NK-92 treated with Interleukin-12 subunit alpha and Interleukin-12 subunit beta, amount 100 ng/mL, for 24 hours (cell line): ENCODE measurements at regions not wholly inside any gene's neighbourhood (a gene's known extent, or its start where the extent isn't known, plus 50 kb on each side); places are given as distances from the start of the nearest gene placed in this dataset.
A peak's percentile ranks its signal among the peaks of the same experiment; 100 is the strongest.

Source experiments
- DNase-seq: peaks from one replicate; lab custom pipeline; 2025; lab: John Stamatoyannopoulos, UW

DNA sequence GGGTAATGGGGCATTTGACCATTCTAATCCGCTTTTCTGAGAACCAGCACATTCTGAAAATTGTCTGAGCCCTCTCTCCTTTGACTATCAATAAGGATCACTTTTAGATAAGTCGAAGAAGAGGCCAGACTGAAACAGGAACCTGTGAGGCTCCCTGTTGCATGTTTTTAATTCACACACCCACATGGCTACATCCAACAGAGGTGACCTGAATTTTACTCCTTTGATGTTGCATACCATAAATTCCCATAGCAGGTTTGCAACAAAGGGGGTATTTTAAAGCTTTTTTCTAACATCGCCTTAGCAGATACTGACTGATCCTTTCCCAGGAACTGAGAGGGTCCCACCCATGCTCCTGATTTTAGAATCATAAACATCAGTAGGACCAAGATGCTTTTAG is 450.8 kb downstream of the USP25 start:
- no peak for DNase-seq

DNA sequence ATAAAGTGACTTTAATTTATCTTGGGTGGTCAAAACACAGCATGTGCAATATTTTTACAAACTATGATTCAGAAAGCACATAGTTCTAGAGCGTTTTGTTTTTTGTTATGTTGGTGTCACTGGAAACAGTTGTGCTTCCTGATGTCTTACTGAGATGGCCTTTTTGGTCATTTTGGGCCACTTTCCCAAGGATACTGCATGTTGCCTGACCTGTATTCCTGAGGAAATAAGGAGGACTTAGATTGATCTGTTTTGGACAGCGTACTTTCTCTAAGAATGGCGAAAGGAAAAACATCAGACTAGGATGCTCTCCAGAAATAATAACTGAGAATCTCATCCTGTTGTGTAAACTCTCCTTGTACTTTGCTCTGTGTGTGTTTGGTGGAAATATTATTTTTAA is 451.2 kb downstream of the USP25 start:
- no peak for DNase-seq

DNA sequence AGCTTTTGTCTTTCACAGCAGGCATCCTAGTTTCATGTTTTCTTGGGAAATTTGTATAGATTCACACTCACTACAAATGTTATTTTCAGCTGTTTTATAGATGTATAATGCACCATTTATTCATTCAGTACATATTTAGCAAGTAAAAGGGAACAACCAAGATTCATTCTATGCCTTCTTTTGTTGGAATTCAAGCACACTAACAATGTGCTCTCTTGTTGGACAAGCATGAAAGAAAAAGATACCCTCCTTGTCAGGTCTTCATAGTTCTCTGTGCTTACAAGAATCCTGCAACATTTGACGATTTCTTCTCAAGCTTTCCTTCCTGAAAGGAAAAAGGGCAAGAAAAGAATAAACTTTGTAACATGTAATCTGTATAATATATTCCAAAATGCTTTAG is 456.0 kb downstream of the USP25 start:
- no peak for DNase-seq

DNA sequence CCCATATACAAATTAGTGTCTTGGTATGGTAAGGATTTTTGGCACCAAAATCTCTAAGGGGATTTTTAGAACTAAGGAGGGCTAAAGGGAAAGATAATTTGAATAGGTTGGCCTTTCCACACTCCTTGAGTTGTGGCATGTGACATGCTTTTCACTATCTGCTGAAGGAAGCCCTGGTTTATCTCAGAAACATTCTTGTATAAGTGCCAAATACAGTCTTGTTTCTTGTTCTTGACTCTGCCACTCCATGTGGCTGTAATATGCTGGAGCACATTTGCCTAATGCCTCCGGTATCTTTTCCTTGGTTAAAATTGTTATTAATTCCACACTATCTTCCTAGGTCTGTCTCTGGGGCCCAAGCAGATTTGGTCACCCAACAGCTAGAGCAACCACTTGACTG is 457.0 kb downstream of the USP25 start:
- DNase-seq = no peak

DNA sequence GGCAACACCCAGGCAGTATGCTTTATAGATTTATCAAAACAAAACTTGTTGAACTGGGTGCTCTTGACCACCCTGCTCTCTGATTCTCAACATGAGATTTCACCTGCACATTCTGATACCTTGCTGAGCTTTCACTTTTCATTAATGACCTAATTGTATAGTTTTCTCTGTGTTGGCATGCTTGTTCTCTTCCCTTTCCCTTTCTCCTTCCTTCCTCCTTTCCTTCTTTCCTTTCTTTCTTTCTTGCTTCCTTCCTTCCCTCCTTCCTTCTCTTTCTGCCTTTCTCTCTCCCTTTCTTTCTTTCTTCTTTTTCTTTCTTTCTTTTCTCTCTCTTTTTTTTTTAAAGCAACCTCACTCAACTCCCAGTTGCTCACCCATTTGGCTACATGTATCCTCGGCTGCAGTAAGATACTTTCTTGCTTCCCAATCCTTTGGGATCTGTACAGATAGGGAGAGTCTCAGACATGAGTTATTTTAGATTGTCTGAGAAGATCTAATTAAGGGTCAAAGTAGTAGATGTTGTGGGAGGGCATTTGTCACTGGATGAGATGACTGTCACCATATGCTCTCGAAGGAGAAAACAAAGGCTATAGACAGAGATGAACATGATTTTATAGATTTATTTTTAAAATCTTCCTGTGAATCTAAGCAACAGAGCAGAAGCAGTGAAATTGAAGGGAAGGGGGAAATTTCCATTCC is 458.0 kb downstream of the USP25 start:
- no peak for DNase-seq

DNA sequence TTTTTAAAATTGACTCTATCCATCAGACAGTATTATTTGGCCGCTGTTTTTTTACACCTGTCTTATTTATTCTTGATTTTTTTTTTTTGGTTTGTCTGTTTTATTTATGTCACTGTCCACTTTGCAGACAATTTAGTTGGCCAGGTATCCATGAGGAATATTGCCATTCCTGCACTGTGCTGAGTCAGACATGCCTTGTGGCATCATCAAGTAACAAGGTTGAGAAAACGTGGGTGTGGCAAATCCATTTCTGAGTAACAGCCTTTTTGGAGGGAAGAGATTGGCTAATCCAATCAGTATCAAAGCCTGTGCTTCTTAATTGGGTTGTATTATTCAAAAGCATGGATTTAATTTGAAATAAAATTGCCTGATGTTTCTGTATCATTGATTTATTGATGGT is 463.1 kb downstream of the USP25 start:
- DNase-seq = no peak

DNA sequence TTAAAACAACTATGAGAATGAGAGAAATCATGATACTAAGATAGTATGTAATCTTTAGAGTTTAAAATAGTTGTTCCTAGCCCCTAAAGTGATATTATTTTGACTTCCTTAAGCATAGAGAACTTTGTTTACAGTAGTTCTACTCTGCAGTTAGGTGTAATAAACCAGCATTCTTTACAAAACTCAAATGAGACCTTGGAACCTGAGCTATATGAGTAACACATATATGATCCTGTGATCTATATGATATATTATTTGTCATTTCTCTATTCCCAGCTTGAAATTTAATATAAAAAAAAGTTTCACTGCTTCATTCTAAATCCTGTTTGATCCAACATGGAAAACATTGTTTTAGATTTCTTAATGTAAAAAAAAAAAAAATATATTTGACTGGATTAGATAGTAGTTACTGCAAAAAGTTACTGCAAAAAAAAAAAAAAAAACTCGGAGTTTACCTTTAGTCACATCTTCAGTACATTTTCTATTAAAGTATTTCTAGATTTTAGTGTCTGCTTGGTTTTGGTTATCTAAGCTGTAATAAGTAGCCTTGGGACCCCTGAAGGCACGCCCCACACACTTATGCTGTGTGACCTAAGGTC is 463.8 kb downstream of the USP25 start:
- DNase-seq = no peak

DNA sequence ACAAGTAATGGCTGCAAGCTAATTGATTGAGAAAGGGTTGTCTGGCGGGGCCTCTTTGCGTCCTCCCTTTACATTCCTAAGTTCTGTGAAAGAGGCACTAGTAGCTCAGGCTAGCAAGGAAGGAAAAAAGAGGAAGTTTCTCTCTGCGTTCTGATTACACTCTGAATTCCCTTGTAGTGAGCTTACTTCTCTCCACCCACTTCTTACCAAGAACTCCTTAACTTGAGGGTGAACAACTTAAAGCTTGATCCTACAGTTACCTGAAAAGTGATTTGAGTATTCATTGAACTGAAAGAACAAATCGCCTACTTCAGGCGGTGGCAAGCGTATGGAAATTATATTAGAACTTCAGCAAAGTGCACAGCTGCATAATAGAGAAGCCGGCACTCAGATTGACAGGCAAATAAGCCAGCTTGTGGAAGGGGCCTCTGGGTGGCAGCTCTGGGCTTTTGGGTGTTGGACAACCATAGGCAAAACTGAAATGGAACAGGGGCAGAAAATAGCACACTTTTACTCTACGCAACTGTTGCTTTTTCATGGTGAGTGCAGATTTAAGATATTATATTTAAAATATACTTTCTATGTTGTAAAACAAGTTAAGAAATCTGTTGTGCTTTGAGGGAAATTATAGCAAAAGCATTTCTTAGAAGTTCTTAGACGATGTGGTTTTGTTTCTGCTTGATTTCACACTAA is 464.5 kb downstream of the USP25 start:
- DNase-seq = peak; percentile 3

DNA sequence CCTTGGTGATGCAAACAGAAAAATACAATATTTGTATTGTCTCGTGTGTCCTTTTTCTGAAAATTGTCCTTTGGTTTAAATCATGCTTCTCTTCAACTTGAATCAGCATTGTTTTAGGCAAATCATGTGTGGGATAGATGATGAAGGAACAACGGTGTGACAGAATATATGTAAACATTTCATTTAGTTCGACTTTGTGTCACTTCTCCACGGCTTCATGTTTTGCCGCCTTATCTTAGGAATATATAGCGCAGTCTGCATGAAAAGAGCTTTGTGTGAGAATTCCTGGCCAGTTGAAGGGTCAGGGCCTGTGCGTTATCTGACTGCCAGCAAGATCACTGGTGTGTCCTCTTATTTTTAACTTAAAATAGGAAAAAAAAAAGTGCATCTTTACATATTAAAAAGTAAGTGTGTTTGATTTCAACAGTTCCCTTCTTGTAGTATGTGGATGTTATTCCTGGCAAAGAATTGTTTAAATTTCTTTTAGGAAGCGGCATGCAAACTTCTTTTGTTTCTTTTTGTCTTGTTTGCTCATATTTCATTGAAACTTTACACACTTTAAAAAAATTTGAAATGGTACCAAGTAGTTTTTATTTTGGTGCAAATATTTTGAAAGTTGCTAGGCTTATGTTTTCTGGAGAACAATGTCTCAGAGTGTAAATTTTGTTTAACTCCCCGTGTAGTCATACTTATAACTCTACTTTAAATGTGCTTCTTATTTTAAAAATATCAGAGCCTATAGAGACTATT is 465.2 kb downstream of the USP25 start:
- no peak for DNase-seq

DNA sequence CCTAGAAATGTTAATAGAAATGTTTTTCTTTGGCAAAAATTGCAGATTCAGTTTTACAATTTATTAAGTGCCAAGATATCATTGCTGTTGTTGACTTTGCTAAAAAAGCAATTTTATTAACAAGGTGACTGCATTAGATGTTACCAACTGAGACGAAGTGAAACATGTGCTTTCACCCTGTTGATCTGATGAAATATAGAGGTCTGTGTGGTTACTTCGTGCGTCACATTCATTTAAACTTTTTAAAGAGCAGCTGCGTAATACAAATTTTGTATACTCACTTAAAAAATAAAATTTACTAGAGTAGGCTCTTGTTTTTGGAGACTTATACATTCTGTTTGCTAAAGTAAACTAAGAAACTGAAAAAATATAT is 465.7 kb downstream of the USP25 start:
- no peak for DNase-seq

DNA sequence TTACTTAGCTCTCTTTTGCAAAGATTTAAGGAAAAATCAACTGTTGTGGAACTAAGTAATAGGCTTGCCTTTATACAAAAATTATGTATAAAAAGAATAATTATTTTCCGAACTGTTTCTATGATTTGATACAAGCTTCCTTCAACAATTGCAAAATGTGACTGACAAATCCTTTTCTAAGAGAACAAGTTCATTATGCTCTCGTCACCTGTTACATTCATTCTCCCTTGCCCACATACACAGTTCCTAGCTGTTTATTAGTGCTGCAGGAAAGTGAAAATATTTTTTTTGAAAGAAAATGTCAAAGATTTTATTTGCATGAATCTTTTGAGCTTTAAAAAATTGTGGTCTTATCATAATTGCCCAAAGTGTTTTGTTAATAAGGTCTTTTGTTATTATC is 466.2 kb downstream of the USP25 start:
- no peak for DNase-seq

DNA sequence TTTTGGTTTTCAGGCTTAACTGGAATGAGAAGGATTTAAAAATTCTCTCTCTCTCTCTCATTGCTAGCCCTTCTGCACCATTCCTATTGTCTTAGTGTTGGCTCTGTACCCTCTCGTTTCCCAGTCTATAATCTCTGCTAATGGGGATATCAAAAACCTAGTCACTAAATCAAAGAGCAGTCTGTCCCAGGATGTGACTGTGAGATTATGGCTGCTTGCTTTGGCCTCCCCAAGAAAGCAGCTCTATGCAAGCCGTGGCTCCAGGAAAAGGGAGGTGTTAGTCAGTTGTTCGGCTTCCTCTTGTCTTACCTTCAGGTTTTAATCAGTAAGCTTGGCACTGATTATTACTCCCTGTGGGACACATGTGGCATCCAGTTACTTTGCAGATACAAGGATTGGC is 468.8 kb downstream of the USP25 start:
- no peak for DNase-seq

DNA sequence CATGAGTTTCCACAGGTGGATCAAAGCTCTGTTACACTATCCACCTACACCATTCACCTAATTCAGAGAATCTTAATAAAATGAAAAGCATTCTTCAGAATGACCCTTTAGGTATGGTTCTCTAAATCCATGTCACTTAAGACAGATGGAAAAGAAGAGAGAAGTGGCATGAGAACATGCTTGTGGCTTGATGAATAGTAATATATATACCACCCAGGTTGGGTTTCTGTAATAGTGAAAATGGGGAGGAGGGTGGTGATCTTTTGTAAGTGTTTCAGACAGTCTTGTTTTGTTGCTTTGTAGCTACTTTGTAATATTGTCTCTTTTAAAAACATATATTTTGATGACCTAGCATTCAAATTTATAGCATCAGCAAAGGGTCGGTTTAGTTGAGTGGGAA is 469.8 kb downstream of the USP25 start:
- no peak for DNase-seq

DNA sequence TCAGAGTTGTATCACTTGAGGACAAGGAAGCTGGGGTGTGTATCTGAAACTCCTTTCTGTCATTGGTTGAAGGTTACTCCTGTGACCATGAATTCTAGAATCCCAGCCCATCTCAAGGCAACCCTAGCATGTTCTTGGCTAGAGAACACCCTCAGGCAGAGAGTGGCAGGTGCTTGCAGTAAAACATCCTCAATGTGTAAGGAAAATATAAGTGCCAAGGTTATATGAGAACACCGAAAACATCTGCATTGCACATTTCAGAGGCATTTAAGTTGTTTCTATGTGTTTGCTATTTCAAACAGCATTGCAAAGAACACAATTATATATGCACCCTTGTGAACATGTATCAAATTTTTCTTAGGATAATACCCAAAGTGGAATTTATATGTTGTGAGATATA is 471.9 kb downstream of the USP25 start:
- no peak for DNase-seq

DNA sequence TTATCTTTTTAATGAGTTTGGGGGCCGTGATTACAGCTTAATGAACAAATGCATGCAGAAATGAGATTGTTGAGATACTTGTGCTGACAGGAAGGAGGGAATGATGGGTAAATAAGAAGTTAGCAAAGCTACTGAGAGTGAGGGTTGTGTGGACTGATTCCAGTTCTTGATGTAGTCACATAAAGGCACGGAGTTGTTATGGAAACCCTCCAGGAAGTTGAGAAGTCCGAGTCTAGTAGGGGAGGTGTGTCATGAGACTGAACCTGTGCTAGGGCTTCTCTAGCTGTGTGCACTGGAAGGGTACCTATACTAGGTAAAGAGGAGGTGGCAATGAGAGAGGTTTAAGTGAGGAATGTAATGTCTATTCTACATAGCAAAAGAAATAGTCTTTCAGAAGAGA is 475.7 kb downstream of the USP25 start:
- DNase-seq = no peak

DNA sequence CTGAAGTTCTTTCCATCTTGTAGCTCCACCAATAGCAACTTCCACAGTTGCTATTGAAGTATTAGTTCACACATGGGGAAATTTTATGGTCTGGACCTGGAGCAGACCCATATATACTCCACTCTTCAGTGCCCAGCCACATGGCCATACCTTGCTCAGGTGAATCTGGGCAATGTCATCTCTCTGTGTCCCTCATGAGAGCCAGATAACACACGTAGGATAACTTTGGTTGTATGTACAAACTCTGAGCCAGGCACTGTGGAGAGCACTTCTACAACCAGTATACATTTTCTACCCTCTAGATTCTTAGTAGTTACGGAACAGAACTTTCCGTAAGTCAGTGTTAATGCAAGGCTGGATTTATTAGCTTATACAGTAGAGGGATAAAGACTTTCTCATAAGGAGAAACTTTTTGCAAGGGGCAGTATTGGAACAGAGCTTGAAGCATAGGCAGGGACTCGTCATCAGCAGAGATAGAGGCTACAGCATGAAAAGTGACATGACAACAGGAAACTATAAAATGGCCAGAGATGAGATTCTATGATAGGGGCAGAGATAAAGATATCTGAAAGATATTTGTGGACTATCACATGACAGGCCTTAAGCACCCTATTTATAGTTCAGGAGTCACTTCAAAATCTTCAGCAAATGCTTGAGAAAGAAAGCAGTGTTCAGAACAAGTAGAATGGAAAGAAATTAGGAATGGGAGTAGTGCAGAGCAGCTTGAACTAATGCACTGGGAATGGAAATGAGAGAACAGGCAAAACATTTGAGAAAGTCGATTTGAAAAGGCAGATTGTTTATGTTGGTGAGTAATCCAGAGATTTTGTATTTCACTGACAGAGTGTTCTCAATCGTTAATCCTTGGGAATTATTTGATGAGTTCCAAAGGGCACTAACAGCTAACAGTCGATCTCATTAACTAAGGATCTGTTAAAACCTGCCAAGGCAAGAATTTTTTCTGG is 481.8 kb downstream of the USP25 start:
- DNase-seq = no peak

DNA sequence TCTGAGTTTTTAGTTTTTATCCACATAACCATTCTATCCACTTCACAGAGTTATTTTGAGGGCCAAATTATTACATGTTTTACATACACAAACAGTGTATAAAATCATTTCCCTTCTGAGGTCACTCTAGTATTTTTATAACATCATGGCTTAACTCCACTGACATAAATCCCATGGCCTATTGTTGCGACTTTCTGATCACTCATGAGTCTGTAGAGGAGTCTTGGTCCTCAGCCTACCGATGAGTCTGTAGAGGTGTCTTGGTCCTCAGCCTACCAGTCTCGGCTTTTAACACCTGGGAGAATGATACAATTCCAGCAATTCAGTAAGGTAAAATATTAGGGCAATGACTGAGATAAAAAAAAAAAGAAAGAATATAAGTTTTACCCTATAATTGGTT is 483.7 kb downstream of the USP25 start:
- no peak for DNase-seq

DNA sequence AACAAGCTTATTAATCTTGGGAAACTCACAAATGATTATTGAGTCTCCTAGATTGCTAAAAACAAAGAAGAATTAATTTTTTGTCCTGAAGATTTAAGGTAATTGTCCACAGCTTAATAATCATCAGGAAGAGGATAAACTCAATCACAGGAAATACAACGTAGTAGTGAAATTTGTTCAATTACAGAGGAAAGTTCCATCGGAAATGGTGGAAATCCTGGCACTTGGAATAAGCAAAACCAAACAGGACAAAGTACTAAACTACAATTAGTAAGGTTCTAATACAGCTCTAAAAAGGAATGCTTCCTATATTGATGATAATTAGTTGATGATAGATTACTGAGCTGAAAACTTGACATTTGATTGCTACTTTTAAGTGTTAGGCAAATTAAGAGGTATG is 485.4 kb downstream of the USP25 start:
- DNase-seq = no peak

DNA sequence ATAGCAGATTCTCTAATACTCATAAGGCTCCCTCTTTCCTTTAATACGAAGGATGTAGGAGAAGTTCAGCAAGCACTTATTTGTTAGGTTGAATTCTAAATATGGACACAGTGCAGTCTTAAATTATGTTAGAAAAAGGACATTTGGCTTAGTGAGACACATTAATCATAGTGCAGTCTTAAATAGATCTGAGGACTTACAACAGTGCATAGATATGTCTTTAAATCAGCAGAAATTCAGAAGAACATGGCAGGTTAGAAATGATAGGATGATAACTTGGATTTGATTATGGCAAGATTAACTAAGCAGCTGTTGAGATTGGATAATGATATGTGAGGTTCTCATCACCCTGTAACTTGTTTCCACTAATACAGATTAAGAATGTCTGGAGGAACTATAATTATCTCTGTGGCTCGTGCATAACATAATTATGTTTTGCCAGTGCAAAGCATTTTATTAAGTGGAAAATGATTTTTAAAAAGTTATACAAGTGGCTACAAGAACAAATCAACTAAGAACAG is 485.9 kb downstream of the USP25 start:
- no peak for DNase-seq

DNA sequence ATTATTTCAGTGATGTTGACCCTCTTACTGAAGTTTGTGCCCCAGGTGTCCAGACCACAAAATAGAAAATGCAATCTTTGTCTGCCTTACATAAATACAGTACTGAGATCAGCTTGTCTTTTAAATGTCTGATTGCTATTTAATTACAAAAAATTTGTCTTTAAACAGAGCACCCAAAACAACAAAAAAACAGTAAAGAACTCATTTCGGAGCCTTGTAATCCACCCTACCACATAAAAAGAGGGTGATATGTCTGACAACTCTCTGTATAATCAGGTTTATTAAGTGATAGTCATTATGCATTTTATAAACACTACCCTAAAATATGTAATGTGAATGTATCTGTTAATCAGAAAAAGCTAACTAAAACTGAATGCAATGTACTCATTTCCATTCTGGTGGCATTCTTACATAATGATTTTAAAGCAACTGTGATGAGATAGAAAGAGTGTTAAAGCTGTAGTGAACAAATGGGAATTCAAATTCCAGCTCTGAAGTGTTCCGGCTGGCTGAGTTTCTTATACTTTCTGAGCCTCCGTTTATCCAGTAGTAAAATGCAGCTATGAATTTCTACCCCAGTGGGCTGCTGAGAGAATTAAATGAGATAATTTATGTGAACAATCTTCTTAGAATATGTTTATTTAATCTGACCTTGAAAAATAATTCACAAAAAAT is 486.6 kb downstream of the USP25 start:
- no peak for DNase-seq
